Hepatocyte (in vitro differentiated cells): ENCODE measurements at regions not wholly inside any gene's neighbourhood (a gene's known extent, or its start where the extent isn't known, plus 50 kb on each side); places are given as distances from the start of the nearest gene placed in this dataset.

Experiments
- DNase-seq: peaks from one replicate; pipeline ENCODE4 v3.0.0-alpha.2; 2016; ENCODE audit warnings: low spot score
- H2AFZ ChIP-seq: fragments of 200-600 bp; sonication (generic); 2 replicates; pipeline ENCODE4 v1.6.0; 2016; ENCODE audit warnings: antibody characterized with exemption, mild to moderate bottlenecking
- H3K27ac ChIP-seq: fragments of 200-600 bp; sonication (generic); 2 replicates; pipeline ENCODE4 v1.5.1; 2016; ENCODE audit warnings: mild to moderate bottlenecking
- H3K27me3 ChIP-seq: fragments of 200-600 bp; sonication (generic); 2 replicates; pipeline ENCODE4 v1.6.1; 2016
- H3K36me3 ChIP-seq: fragments of 200-600 bp; sonication (generic); replicated peaks from 2 replicates; pipeline ENCODE4 v1.5.1; 2016; ENCODE audit warnings: low read depth; ENCODE audit not compliant: insufficient read depth
- H3K4me1 ChIP-seq: fragments of 200-600 bp; sonication (generic); 2 replicates; pipeline ENCODE4 v1.5.1; 2016; ENCODE audit warnings: mild to moderate bottlenecking, moderate library complexity; ENCODE audit not compliant: insufficient read depth
- H3K4me2 ChIP-seq: fragments of 200-600 bp; sonication (generic); 2 replicates; pipeline ENCODE4 v1.6.0; 2016
- H3K4me3 ChIP-seq: fragments of 200-600 bp; sonication (generic); 2 replicates; pipeline ENCODE4 v1.5.1; 2016; ENCODE audit warnings: mild to moderate bottlenecking
- H3K79me2 ChIP-seq: fragments of 200-600 bp; sonication (generic); 2 replicates; pipeline ENCODE4 v1.6.0; 2017; ENCODE audit warnings: mild to moderate bottlenecking
- H3K9me2 ChIP-seq: fragments of 200-600 bp; sonication (generic); replicated peaks from 2 replicates; pipeline ENCODE4 v1.6.0; 2017; ENCODE audit warnings: mild to moderate bottlenecking; ENCODE audit not compliant: insufficient read depth
- H3K9me3 ChIP-seq: fragments of 200-600 bp; sonication (generic); 2 replicates; pipeline ENCODE4 v1.5.1; 2016; ENCODE audit warnings: low read depth, mild to moderate bottlenecking
- H4K20me1 ChIP-seq: fragments of 200-600 bp; sonication (generic); 2 replicates; pipeline ENCODE4 v1.6.0; 2016; ENCODE audit warnings: mild to moderate bottlenecking; ENCODE audit not compliant: insufficient read depth, poor library complexity, severe bottlenecking
- CTCF ChIP-seq: fragments of 200-600 bp; sonication (generic); IDR thresholded peaks from 2 replicates; pipeline ENCODE4 v1.5.1; 2016; ENCODE audit warnings: antibody characterized with exemption, mild to moderate bottlenecking; ENCODE audit not compliant: poor library complexity
- EZH2 ChIP-seq: fragments of 200-600 bp; sonication (generic); IDR thresholded peaks from 2 replicates; pipeline ENCODE4 v1.6.1; 2016; ENCODE audit warnings: antibody characterized with exemption, mild to moderate bottlenecking, borderline replicate concordance
- EZH2phosphoT487 ChIP-seq: fragments of 200-600 bp; sonication (generic); IDR thresholded peaks from one replicate; pipeline ENCODE4 v1.6.1; 2018; ENCODE audit warnings: antibody characterized with exemption, mild to moderate bottlenecking, low read depth, moderate library complexity; ENCODE audit not compliant: unreplicated experiment, severe bottlenecking
- WGBS: methylation state at CpG from one replicate; pipeline ENCODE4 v1.1.6; 2016; ENCODE audit warnings: low lambda C conversion rate; ENCODE audit errors: missing lambda C conversion rate; 5-methylcytosine and 5-hydroxymethylcytosine counted together

- 92% methylated on average over 11 of the region's 11 CpGs for WGBS
- Histone ChIP-seq H3K79me2 (no peaks in the 10 kb centered on the region), H3K4me1 (no peaks in the 10 kb centered on the region), H3K4me2 (no peak overlapping the region), H3K9me2 (no peaks in the 10 kb centered on the region), H4K20me1 (no peaks in the 10 kb centered on the region), H3K27ac (no peak overlapping the region), H2AFZ (no peak overlapping the region), H3K36me3 (no peaks in the 10 kb centered on the region), H3K27me3 (peaks cover 3% of the 10 kb centered on the region), H3K4me3 (no peak overlapping the region), H3K9me3 (no peaks in the 10 kb centered on the region)
- no peak for DNase-seq
- TF ChIP-seq EZH2, result no peak
These were observed 227.7 kb upstream of the CDH4 start for GRCh38 chr20:61024390-61024789.

GRCh38 chr20:61025536-61025935 lies 226.5 kb upstream of the CDH4 start:
- Histone ChIP-seq H3K4me1 (no peaks in the 10 kb centered on the region), H3K4me3 (no peak overlapping the region), H3K27me3 (peaks cover 3% of the 10 kb centered on the region), H3K27ac (no peak overlapping the region), H3K36me3 (no peaks in the 10 kb centered on the region), H3K79me2 (no peaks in the 10 kb centered on the region), H3K9me3 (no peaks in the 10 kb centered on the region), H2AFZ (no peak overlapping the region), H4K20me1 (no peaks in the 10 kb centered on the region), H3K4me2 (no peak overlapping the region), H3K9me2 (no peaks in the 10 kb centered on the region)
- no peak for DNase-seq
- TF ChIP-seq CTCF (no peak), EZH2phosphoT487 (no peak), EZH2 (no peak)
- WGBS, result 91% methylated on average over 10 of the region's 10 CpGs

- H2AFZ ChIP-seq, result no peak overlapping the region
- no peaks in the 10 kb centered on the region for H3K36me3 ChIP-seq
- no peaks in the 10 kb centered on the region for H3K9me3 ChIP-seq
- no peaks in the 10 kb centered on the region for H3K4me1 ChIP-seq
- no peak for DNase-seq
- peaks cover 3% of the 10 kb centered on the region for H3K27me3 ChIP-seq
- no peak overlapping the region for H3K4me2 ChIP-seq
- no peak overlapping the region for H3K4me3 ChIP-seq
- no peaks in the 10 kb centered on the region for H4K20me1 ChIP-seq
- no peak for TF ChIP-seq EZH2
- no peak for TF ChIP-seq EZH2phosphoT487
- no peak for TF ChIP-seq CTCF
- no peaks in the 10 kb centered on the region for H3K9me2 ChIP-seq
- WGBS, result 90% methylated on average over 6 of the region's 6 CpGs
- no peaks in the 10 kb centered on the region for H3K79me2 ChIP-seq
- no peak overlapping the region for H3K27ac ChIP-seq
These were observed 225.9 kb upstream of the CDH4 start for GRCh38 chr20:61026173-61026572.

- Histone ChIP-seq H3K4me2 (no peak overlapping the region), H3K4me3 (no peak overlapping the region), H3K27me3 (peaks cover 3% of the 10 kb centered on the region), H3K27ac (no peak overlapping the region), H3K79me2 (no peaks in the 10 kb centered on the region), H2AFZ (no peak overlapping the region), H3K4me1 (no peaks in the 10 kb centered on the region), H4K20me1 (no peaks in the 10 kb centered on the region), H3K36me3 (no peaks in the 10 kb centered on the region), H3K9me2 (no peaks in the 10 kb centered on the region), H3K9me3 (no peaks in the 10 kb centered on the region)
- DNase-seq, result no peak
- TF ChIP-seq CTCF, result no peak
- TF ChIP-seq EZH2, result no peak
- no peak for TF ChIP-seq EZH2phosphoT487
- 60% methylated on average over 5 of the region's 5 CpGs for WGBS
These were observed 225.3 kb upstream of the CDH4 start for GRCh38 chr20:61026731-61027130.
